ENCODE measurements at regions not wholly inside any gene's neighbourhood (a gene's known extent, or its start where the extent isn't known, plus 50 kb on each side); places are given as distances from the start of the nearest gene placed in this dataset.

- TF ChIP-seq, protein P1, sequence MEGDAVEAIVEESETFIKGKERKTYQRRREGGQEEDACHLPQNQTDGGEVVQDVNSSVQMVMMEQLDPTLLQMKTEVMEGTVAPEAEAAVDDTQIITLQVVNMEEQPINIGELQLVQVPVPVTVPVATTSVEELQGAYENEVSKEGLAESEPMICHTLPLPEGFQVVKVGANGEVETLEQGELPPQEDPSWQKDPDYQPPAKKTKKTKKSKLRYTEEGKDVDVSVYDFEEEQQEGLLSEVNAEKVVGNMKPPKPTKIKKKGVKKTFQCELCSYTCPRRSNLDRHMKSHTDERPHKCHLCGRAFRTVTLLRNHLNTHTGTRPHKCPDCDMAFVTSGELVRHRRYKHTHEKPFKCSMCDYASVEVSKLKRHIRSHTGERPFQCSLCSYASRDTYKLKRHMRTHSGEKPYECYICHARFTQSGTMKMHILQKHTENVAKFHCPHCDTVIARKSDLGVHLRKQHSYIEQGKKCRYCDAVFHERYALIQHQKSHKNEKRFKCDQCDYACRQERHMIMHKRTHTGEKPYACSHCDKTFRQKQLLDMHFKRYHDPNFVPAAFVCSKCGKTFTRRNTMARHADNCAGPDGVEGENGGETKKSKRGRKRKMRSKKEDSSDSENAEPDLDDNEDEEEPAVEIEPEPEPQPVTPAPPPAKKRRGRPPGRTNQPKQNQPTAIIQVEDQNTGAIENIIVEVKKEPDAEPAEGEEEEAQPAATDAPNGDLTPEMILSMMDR (IDR thresholded peaks at IDR 0.05 in 8 of 11, conservative IDR thresholded peaks at IDR 0.05 in 3 of 11): no peak
- no peak for TF ChIP-seq POLR2A (IDR thresholded peaks at IDR 0.05)
- TF ChIP-seq POLR2AphosphoS5 (IDR thresholded peaks at IDR 0.05): no peak
These were observed 335.0 kb downstream of the SFMBT2 start for GRCh38 chr10:7075851-7076250.
